SK-N-SH treated with all-trans-retinoic acid at 6 μM for 48 hours (cell line): ENCODE measurements at regions not wholly inside any gene's neighbourhood (a gene's known extent, or its start where the extent isn't known, plus 50 kb on each side); places are given as distances from the start of the nearest gene placed in this dataset.

Experiments used
- ATAC-seq: fragments of 200-7000 bp; cut with Tn5 transposase; 3 replicates; pipeline ENCODE4 v1.9.1; 2020; ENCODE audit warnings: mild to moderate bottlenecking, moderate library complexity
- ARNTL ChIP-seq: fragments of 450-650 bp; formaldehyde crosslinking; IDR thresholded peaks from 2 replicates; pipeline ENCODE4 v1.5.0; 2020; ENCODE audit warnings: low read depth, mild to moderate bottlenecking, moderate library complexity, borderline replicate concordance
- BACH2 ChIP-seq: fragments of 250-450 bp; sonication (Bioruptor Pico); IDR thresholded peaks from 2 replicates; pipeline ENCODE4 v1.9.0; 2021; ENCODE audit warnings: mild to moderate bottlenecking, borderline replicate concordance
- CSDC2 ChIP-seq: fragments of 250-450 bp; sonication (Bioruptor Pico); IDR thresholded peaks from 2 replicates; pipeline ENCODE4 v1.5.0; 2020; ENCODE audit warnings: mild to moderate bottlenecking, moderate library complexity
- CSRNP3 ChIP-seq: fragments of 250-450 bp; sonication (Bioruptor Pico); IDR thresholded peaks from 2 replicates; pipeline ENCODE4 v1.5.1; 2021; ENCODE audit warnings: mild to moderate bottlenecking, moderate library complexity
- ESRRG ChIP-seq: fragments of 250-450 bp; sonication (Bioruptor Pico); IDR thresholded peaks from 2 replicates; pipeline ENCODE4 v1.6.1; 2021; ENCODE audit warnings: mild to moderate bottlenecking
- GLIS3 ChIP-seq: fragments of 250-450 bp; sonication (Bioruptor Pico); IDR thresholded peaks from 2 replicates; pipeline ENCODE4 v1.5.0; 2020; ENCODE audit warnings: mild to moderate bottlenecking, moderate library complexity
- ISL1 ChIP-seq: fragments of 250-450 bp; sonication (Bioruptor Pico); IDR thresholded peaks from 2 replicates; pipeline ENCODE4 v2.1.2; 2022; ENCODE audit warnings: mild to moderate bottlenecking, moderate library complexity
- OSR1 ChIP-seq: fragments of 250-450 bp; sonication (Bioruptor Pico); IDR thresholded peaks from 2 replicates; pipeline ENCODE4 v1.8.0; 2022; ENCODE audit warnings: moderate library complexity, mild to moderate bottlenecking, inconsistent platforms
- PATZ1 ChIP-seq: fragments of 250-450 bp; sonication (Bioruptor Pico); IDR thresholded peaks from 2 replicates; pipeline ENCODE4 v1.8.0; 2020; ENCODE audit warnings: mild to moderate bottlenecking, moderate library complexity, borderline replicate concordance
- RARB ChIP-seq: fragments of 250-450 bp; sonication (Bioruptor Pico); IDR thresholded peaks from 2 replicates; pipeline ENCODE4 v1.8.0; 2021; ENCODE audit warnings: mild to moderate bottlenecking, moderate library complexity
- SNAI2 ChIP-seq: fragments of 250-450 bp; sonication (Bioruptor Pico); IDR thresholded peaks from 2 replicates; pipeline ENCODE4 v1.5.0; 2020; ENCODE audit warnings: mild to moderate bottlenecking, moderate library complexity
- TCF4 ChIP-seq: fragments of 250-450 bp; sonication (Bioruptor Pico); IDR thresholded peaks from 2 replicates; pipeline ENCODE4 v1.8.0; 2021; ENCODE audit warnings: mild to moderate bottlenecking, moderate library complexity, borderline replicate concordance
- TOX ChIP-seq: fragments of 250-450 bp; sonication (Bioruptor Pico); IDR thresholded peaks from 2 replicates; pipeline ENCODE4 v1.8.0; 2021; ENCODE audit warnings: mild to moderate bottlenecking, moderate library complexity, borderline replicate concordance
- TSHZ2 ChIP-seq: fragments of 250-450 bp; sonication (Bioruptor Pico); IDR thresholded peaks from 2 replicates; pipeline ENCODE4 v1.5.0; 2020; ENCODE audit warnings: mild to moderate bottlenecking, moderate library complexity
- ZC3H10 ChIP-seq: fragments of 250-450 bp; sonication (Bioruptor Pico); IDR thresholded peaks from 2 replicates; pipeline ENCODE4 v1.5.1; 2021; ENCODE audit warnings: mild to moderate bottlenecking, moderate library complexity
- ZFP3 ChIP-seq: fragments of 250-450 bp; sonication (Bioruptor Pico); IDR thresholded peaks from 2 replicates; pipeline ENCODE4 v1.5.0; 2020; ENCODE audit warnings: mild to moderate bottlenecking, moderate library complexity
- ZFP30 ChIP-seq: fragments of 450-650 bp; formaldehyde crosslinking; IDR thresholded peaks from 2 replicates; pipeline ENCODE4 v1.5.0; 2022; ENCODE audit warnings: mild to moderate bottlenecking, moderate library complexity
- ZNF565 ChIP-seq: fragments of 450-650 bp; formaldehyde crosslinking; conservative IDR thresholded peaks from 2 replicates; pipeline ENCODE4 v1.5.0; 2020; ENCODE audit warnings: low read depth, mild to moderate bottlenecking, moderate library complexity
- ZNF8 ChIP-seq: fragments of 450-650 bp; formaldehyde crosslinking; IDR thresholded peaks from 2 replicates; pipeline ENCODE4 v1.5.0; 2020; ENCODE audit warnings: mild to moderate bottlenecking, moderate library complexity
- TF ChIP-seq, protein P1 (sequence below): fragments of 250-450 bp; sonication (Bioruptor Pico); IDR thresholded peaks from 2 replicates; pipeline ENCODE4 v1.5.1; 2020; ENCODE audit warnings: low read depth, mild to moderate bottlenecking, moderate library complexity

- TF ChIP-seq ESRRG (CRISPR knock-in tag) = no peak
- no peak for TF ChIP-seq ZC3H10 (CRISPR knock-in tag)
- TF ChIP-seq, protein P1, sequence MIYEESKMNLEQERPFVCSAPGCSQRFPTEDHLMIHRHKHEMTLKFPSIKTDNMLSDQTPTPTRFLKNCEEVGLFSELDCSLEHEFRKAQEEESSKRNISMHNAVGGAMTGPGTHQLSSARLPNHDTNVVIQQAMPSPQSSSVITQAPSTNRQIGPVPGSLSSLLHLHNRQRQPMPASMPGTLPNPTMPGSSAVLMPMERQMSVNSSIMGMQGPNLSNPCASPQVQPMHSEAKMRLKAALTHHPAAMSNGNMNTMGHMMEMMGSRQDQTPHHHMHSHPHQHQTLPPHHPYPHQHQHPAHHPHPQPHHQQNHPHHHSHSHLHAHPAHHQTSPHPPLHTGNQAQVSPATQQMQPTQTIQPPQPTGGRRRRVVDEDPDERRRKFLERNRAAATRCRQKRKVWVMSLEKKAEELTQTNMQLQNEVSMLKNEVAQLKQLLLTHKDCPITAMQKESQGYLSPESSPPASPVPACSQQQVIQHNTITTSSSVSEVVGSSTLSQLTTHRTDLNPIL (CRISPR knock-in tag) = no peak
- TF ChIP-seq GLIS3 (CRISPR knock-in tag) = no peak
- TF ChIP-seq ZFP30 = no peak
- TF ChIP-seq ISL1 (CRISPR knock-in tag) = no peak
- no peak for TF ChIP-seq SNAI2 (CRISPR knock-in tag)
- no peak for TF ChIP-seq OSR1
- TF ChIP-seq RARB (CRISPR knock-in tag) = no peak
- TF ChIP-seq ZFP3 = no peak
- no peak for TF ChIP-seq TCF4 (CRISPR knock-in tag)
- TF ChIP-seq ARNTL (CRISPR knock-in tag) = no peak
These were observed 55.3 kb upstream of the BTN3A2 start (continued) for GRCh38 chr6:26309731-26310142.

DNA sequence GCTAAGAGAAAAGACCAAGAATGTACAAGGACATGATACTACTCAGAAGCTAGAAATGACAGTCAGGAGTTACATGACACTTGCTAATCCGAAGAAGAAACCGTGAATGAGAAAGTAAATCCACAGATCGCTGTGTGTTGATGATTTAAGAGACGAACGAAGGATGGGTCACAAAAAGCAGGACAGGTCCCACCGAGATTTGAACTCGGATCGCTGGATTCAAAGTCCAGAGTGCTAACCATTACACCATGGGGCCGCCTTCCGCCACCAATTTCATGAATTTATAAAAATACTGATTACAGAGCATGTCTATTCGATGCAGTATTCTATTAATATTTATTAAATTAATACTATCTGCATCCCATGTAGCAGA lies 54.0 kb upstream of the BTN3A2 start:
- ATAC-seq = peak; percentile 5; the same call in 1 of the 3 replicates
- TF ChIP-seq RARB (CRISPR knock-in tag) (no peak), GLIS3 (CRISPR knock-in tag) (no peak), CSRNP3 (CRISPR knock-in tag) (no peak), BACH2 (no peak), ZNF8 (no peak), ARNTL (CRISPR knock-in tag) (no peak), TCF4 (CRISPR knock-in tag) (no peak), TSHZ2 (CRISPR knock-in tag) (no peak), ZNF565 (CRISPR knock-in tag) (no peak), TOX (no peak), PATZ1 (CRISPR knock-in tag) (no peak), ZC3H10 (CRISPR knock-in tag) (no peak)
- TF ChIP-seq, protein P1 (CRISPR knock-in tag) = no peak
- TF ChIP-seq, all 23 proteins: peak for 0

DNA sequence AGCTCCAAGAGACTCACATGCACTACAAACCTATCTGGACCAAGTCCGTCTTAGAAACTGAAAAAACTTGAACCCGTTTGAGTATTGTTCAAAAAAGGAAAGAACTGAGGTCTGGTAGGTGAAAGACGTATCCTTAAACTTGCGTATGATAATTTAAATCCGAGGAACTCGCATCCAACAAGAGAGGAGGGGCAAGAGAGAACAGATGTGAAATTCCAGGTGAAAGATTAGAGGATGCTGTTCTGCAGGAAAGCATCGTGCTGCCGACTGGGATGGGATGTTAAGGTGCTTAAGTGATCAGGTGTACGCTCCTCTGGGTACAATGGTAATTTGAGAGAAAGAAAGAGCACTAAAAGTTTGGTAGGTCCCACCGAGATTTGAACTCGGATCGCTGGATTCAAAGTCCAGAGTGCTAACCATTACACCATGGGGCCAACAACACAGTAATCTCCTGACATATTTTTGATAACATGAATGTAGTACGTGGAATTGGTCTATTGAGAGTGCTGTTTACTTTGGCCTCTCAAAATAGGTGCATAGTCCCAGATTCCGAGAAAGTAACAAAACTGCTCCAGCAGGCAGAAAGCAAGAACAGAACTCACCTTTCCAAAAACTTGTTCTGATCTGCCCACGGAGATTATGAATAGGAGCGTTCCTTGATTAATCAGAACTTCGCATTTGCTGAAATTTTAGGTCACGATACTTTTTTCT lies 53.5 kb upstream of the BTN3A2 start:
- no peak for TF ChIP-seq CSRNP3 (CRISPR knock-in tag)
- peak; percentile 29; the same call in 1 of the 2 replicates for TF ChIP-seq CSDC2 (CRISPR knock-in tag)
- ATAC-seq = peak; percentile 65
